H9 (cell line): ENCODE measurements at regions not wholly inside any gene's neighbourhood (a gene's known extent, or its start where the extent isn't known, plus 50 kb on each side); places are given as distances from the start of the nearest gene placed in this dataset.

Source experiments
- DNase-seq: peaks from one replicate; pipeline ENCODE4 v3.0.0-alpha.2; 2017
- H2AFZ ChIP-seq: one replicate; pipeline ENCODE4 v1.6.1; 2013; ENCODE audit warnings: mild to moderate bottlenecking, low read length, control low read depth, moderate library complexity
- H2AK5ac ChIP-seq: 2 replicates; pipeline ENCODE4 v1.6.1; 2013; ENCODE audit warnings: low read length, control low read depth, mixed read lengths; ENCODE audit not compliant: insufficient read length
- H2BK120ac ChIP-seq: one replicate; pipeline ENCODE4 v1.6.1; 2013; ENCODE audit warnings: low read depth, mild to moderate bottlenecking, low read length, control low read depth, inconsistent platforms; ENCODE audit not compliant: poor library complexity, severe bottlenecking
- H2BK12ac ChIP-seq: 2 replicates; pipeline ENCODE4 v1.6.1; 2013; ENCODE audit warnings: low read length, control low read depth, mixed read lengths, low read depth; ENCODE audit not compliant: insufficient read length
- H2BK15ac ChIP-seq: 2 replicates; pipeline ENCODE4 v1.6.1; 2013; ENCODE audit warnings: low read depth, low read length, control low read depth
- H2BK20ac ChIP-seq: one replicate; pipeline ENCODE4 v1.6.1; 2013; ENCODE audit warnings: low read depth, mild to moderate bottlenecking, low read length, control low read depth, inconsistent platforms; ENCODE audit not compliant: poor library complexity, severe bottlenecking
- H2BK5ac ChIP-seq: 2 replicates; pipeline ENCODE4 v1.6.1; 2013; ENCODE audit warnings: low read length, control low read depth, mixed read lengths; ENCODE audit not compliant: insufficient read length
- H3K14ac ChIP-seq: 2 replicates; pipeline ENCODE4 v1.6.1; 2013; ENCODE audit warnings: low read length, control low read depth; ENCODE audit not compliant: insufficient read depth
- H3K18ac ChIP-seq: 2 replicates; pipeline ENCODE4 v1.6.1; 2013; ENCODE audit warnings: low read depth, mild to moderate bottlenecking, mixed read lengths, low read length, control low read depth; ENCODE audit not compliant: insufficient read length
- H3K23ac ChIP-seq: 2 replicates; pipeline ENCODE4 v1.6.1; 2013; ENCODE audit warnings: low read length, control low read depth, mixed read lengths, low read depth; ENCODE audit not compliant: insufficient read length
- H3K23me2 ChIP-seq: 2 replicates; pipeline ENCODE4 v1.6.1; 2013; ENCODE audit warnings: low read depth, mild to moderate bottlenecking, mixed read lengths, low read length, control low read depth; ENCODE audit not compliant: insufficient read length, poor library complexity, severe bottlenecking
- H3K27ac ChIP-seq: 2 replicates; pipeline ENCODE4 v1.5.1; 2013; ENCODE audit warnings: low read length, control low read depth, mixed read lengths, low read depth; ENCODE audit not compliant: insufficient read length
- H3K27me3 ChIP-seq: 2 replicates; pipeline ENCODE4 v1.6.1; 2013; ENCODE audit warnings: low read length, control low read depth, inconsistent platforms; ENCODE audit not compliant: insufficient read depth
- H3K4ac ChIP-seq: 2 replicates; pipeline ENCODE4 v1.6.1; 2013; ENCODE audit warnings: low read depth, mild to moderate bottlenecking, control low read depth, inconsistent platforms, low read length, moderate library complexity
- H3K4me1 ChIP-seq: 2 replicates; pipeline ENCODE4 v1.6.1; 2013; ENCODE audit warnings: low read length, control low read depth, inconsistent platforms; ENCODE audit not compliant: insufficient read depth
- H3K4me2 ChIP-seq: 2 replicates; pipeline ENCODE4 v1.6.1; 2013; ENCODE audit warnings: low read length, control low read depth, mixed read lengths; ENCODE audit not compliant: insufficient read length, insufficient read depth
- H3K56ac ChIP-seq: 2 replicates; pipeline ENCODE4 v1.6.1; 2013; ENCODE audit warnings: low read depth, mild to moderate bottlenecking, mixed read lengths, low read length, control low read depth; ENCODE audit not compliant: insufficient read length
- H3K79me1 ChIP-seq: 2 replicates; pipeline ENCODE4 v1.6.1; 2013; ENCODE audit warnings: low read depth, mild to moderate bottlenecking, moderate library complexity, low read length, control low read depth, inconsistent platforms; ENCODE audit not compliant: insufficient read depth, poor library complexity, severe bottlenecking
- H3K79me2 ChIP-seq: 2 replicates; pipeline ENCODE4 v1.6.1; 2013; ENCODE audit warnings: low read length, control low read depth, inconsistent platforms; ENCODE audit not compliant: insufficient read depth
- H3K9ac ChIP-seq: 2 replicates; pipeline ENCODE4 v1.6.1; 2013; ENCODE audit warnings: low read length, control low read depth, mixed read lengths; ENCODE audit not compliant: insufficient read length; ENCODE audit errors: extremely low read depth
- H3K9me3 ChIP-seq: one replicate; pipeline ENCODE4 v1.6.1; 2013; ENCODE audit warnings: low read depth, low read length, inconsistent platforms; ENCODE audit not compliant: control insufficient read depth
- H3T11ph ChIP-seq: one replicate; pipeline ENCODE4 v1.6.1; 2013; ENCODE audit warnings: mild to moderate bottlenecking, low read length, control low read depth, inconsistent platforms
- H4K20me1 ChIP-seq: one replicate; pipeline ENCODE4 v1.6.1; 2013; ENCODE audit not compliant: control insufficient read depth, insufficient read length, insufficient read depth
- H4K5ac ChIP-seq: 2 replicates; pipeline ENCODE4 v1.6.1; 2013; ENCODE audit warnings: low read depth, mild to moderate bottlenecking, mixed read lengths, low read length, control low read depth; ENCODE audit not compliant: insufficient read length
- H4K8ac ChIP-seq: replicated peaks from 2 replicates; pipeline ENCODE4 v1.6.1; 2013; ENCODE audit warnings: low read length, control low read depth, mixed read lengths, low read depth; ENCODE audit not compliant: insufficient read length
- H4K91ac ChIP-seq: 2 replicates; pipeline ENCODE4 v1.6.1; 2013; ENCODE audit warnings: low read depth, mild to moderate bottlenecking, moderate library complexity, mixed read lengths, low read length, control low read depth; ENCODE audit not compliant: insufficient read length
- H3K27ac Mint-ChIP-seq, 3 experiments: 2 replicates in 2 of 3; 3 replicates in 1 of 3; pipeline ENCODE4 v1.8.0; 2020 to 2021; ENCODE audit warnings: mixed read lengths in 3 of 3, mild to moderate bottlenecking in 1 of 3, moderate library complexity in 1 of 3
- H3K27me3 Mint-ChIP-seq: 2 replicates; pipeline ENCODE4 v1.8.0; 2021; ENCODE audit warnings: low read depth, mild to moderate bottlenecking, moderate library complexity, mixed read lengths
- H3K36me3 Mint-ChIP-seq, 3 experiments: 2 replicates in 2 of 3; 3 replicates in 1 of 3; pipeline ENCODE4 v1.8.0; 2020 to 2021; ENCODE audit warnings: low read depth in 3 of 3, mixed read lengths in 3 of 3; ENCODE audit not compliant: insufficient read depth in 1 of 3
- H3K4me1 Mint-ChIP-seq, 2 experiments: 2 replicates each; pipeline ENCODE4 v1.8.0; 2020; ENCODE audit warnings: mixed read lengths in 2 of 2
- H3K4me3 Mint-ChIP-seq, 2 experiments: 2 replicates in 1 of 2; 3 replicates in 1 of 2; pipeline ENCODE4 v1.8.0; 2020 to 2021; ENCODE audit warnings: mild to moderate bottlenecking in 2 of 2, mixed read lengths in 2 of 2, moderate library complexity in 1 of 2
- H3K9me3 Mint-ChIP-seq, 2 experiments: 2 replicates in 1 of 2; 3 replicates in 1 of 2; pipeline ENCODE4 v1.8.0; 2020; ENCODE audit warnings: mild to moderate bottlenecking in 2 of 2, mixed read lengths in 2 of 2, moderate library complexity in 1 of 2
- WGBS: extraction: QIAGEN DNeasy Blood & Tissue Kit; methylation state at CpG from one replicate; pipeline ENCODE4 v1.1.7; 2013; ENCODE audit warnings: missing lambda C conversion rate, low lambda C conversion rate, mixed read lengths; ENCODE audit not compliant: insufficient read length; ENCODE audit errors: extremely low coverage; 5-methylcytosine and 5-hydroxymethylcytosine counted together
- TF ChIP-seq, protein P1 (sequence below): fragments of 200-600 bp; sonication (generic); conservative IDR thresholded peaks from 3 replicates; pipeline ENCODE4 v1.8.0; 2021; ENCODE audit warnings: antibody characterized with exemption, mild to moderate bottlenecking

- no peak overlapping the region for H2BK15ac ChIP-seq
- no peaks in the 10 kb centered on the region for H4K20me1 ChIP-seq
- no peaks in the 10 kb centered on the region for H3K27me3 Mint-ChIP-seq
- H3K9ac ChIP-seq = no peak overlapping the region
- H3K79me1 ChIP-seq = no peaks in the 10 kb centered on the region
- H3K23ac ChIP-seq = no peak overlapping the region
- no peak overlapping the region for H3T11ph ChIP-seq
- H3K9me3 Mint-ChIP-seq = no peaks in the 10 kb centered on the region; a peak in 1 of 5 replicates
- H3K56ac ChIP-seq = no peak overlapping the region
- H3K4ac ChIP-seq = no peak overlapping the region
- no peaks in the 10 kb centered on the region for H3K79me2 ChIP-seq
- 0 out of 7 replicates have a peak overlapping the region, but pooled peaks of 1 of the 3 experiments have one; percentile 15 for H3K27ac Mint-ChIP-seq
- no peak overlapping the region for H2BK120ac ChIP-seq
- no peaks in the 10 kb centered on the region for H3K36me3 Mint-ChIP-seq
- H3K27me3 ChIP-seq = no peaks in the 10 kb centered on the region
- TF ChIP-seq, protein P1, sequence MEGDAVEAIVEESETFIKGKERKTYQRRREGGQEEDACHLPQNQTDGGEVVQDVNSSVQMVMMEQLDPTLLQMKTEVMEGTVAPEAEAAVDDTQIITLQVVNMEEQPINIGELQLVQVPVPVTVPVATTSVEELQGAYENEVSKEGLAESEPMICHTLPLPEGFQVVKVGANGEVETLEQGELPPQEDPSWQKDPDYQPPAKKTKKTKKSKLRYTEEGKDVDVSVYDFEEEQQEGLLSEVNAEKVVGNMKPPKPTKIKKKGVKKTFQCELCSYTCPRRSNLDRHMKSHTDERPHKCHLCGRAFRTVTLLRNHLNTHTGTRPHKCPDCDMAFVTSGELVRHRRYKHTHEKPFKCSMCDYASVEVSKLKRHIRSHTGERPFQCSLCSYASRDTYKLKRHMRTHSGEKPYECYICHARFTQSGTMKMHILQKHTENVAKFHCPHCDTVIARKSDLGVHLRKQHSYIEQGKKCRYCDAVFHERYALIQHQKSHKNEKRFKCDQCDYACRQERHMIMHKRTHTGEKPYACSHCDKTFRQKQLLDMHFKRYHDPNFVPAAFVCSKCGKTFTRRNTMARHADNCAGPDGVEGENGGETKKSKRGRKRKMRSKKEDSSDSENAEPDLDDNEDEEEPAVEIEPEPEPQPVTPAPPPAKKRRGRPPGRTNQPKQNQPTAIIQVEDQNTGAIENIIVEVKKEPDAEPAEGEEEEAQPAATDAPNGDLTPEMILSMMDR = no peak
- no peak overlapping the region for H3K14ac ChIP-seq
- H3K23me2 ChIP-seq = no peaks in the 10 kb centered on the region
- peak; percentile 30 for DNase-seq
- no peak overlapping the region for H2AK5ac ChIP-seq
- no peak overlapping the region for H2AFZ ChIP-seq
- H3K18ac ChIP-seq = no peak overlapping the region
- H4K8ac ChIP-seq = no peak overlapping the region
- no peaks in the 10 kb centered on the region for H3K4me1 ChIP-seq
- H3K4me2 ChIP-seq = no peak overlapping the region
- no peak overlapping the region for H3K4me3 Mint-ChIP-seq
- H3K4me1 Mint-ChIP-seq = peaks cover 5 to 6% of the 10 kb centered on the region in 2 experiments; a peak in 3 of 4 replicates
- H2BK20ac ChIP-seq = no peak overlapping the region
- H3K9me3 ChIP-seq = no peaks in the 10 kb centered on the region
- no peak overlapping the region for H2BK12ac ChIP-seq
- H3K27ac ChIP-seq = no peak overlapping the region
- no peak overlapping the region for H4K91ac ChIP-seq
- no peak overlapping the region for H2BK5ac ChIP-seq
- WGBS = no CpG with 5 or more reads among the region's 6 CpGs
- no peak overlapping the region for H4K5ac ChIP-seq
Observed at GRCh38 chr6:135630789-135631376, 133.3 kb upstream of the AHI1 start.
